Body of pancreas (tissue), 4 donors: ENCODE measurements at regions not wholly inside any gene's neighbourhood (a gene's known extent, or its start where the extent isn't known, plus 50 kb on each side); places are given as distances from the start of the nearest gene placed in this dataset.

Experiments used
- ATAC-seq: fragments of 150-250 bp; one replicate; pipeline ENCODE4 v1.9.1; 2016
- DNase-seq, 4 donors: peaks; one replicate each; pipeline ENCODE4 v3.0.0-alpha.2; 2019
- H3K27ac ChIP-seq, 4 donors: fragments of 200-600 bp; sonication (generic); 1 replicate in 3 of 4; 2 replicates in 1 of 4; pipeline versions ENCODE4 v1.5.1 to v1.6.1; 2016 to 2019; ENCODE audit warnings: mild to moderate bottlenecking in 1 of 4, mixed read lengths in 1 of 4, moderate library complexity in 1 of 4
- H3K27me3 ChIP-seq, 2 donors: fragments of 200-600 bp; sonication (generic); one replicate each; pipeline ENCODE4 v1.6.0; 2016; ENCODE audit warnings: mild to moderate bottlenecking in 1 of 2
- H3K36me3 ChIP-seq, 2 donors: fragments of 200-600 bp; sonication (generic); replicated peaks in 1 of 2; 2 replicates each; pipeline ENCODE4 v1.5.1; 2016; ENCODE audit warnings: low read depth in 2 of 2; ENCODE audit not compliant: insufficient read depth in 1 of 2
- H3K4me1 ChIP-seq: fragments of 200-600 bp; sonication (generic); one replicate; pipeline ENCODE4 v1.6.0; 2016
- H3K4me3 ChIP-seq, 2 donors: fragments of 200-600 bp; sonication (generic); 1 replicate in 1 of 2; 2 replicates in 1 of 2; pipeline ENCODE4 v1.5.1; 2016 to 2019
- H3K9me3 ChIP-seq, 3 donors: fragments of 200-600 bp; sonication (generic); 1 replicate in 2 of 3; 2 replicates in 1 of 3; pipeline ENCODE4 v1.5.1; 2016
- CTCF ChIP-seq, 7 experiments: fragments of 450-650 bp in 4 of 7; fragments of 200-600 bp in 3 of 7; sonication (generic) in 3 of 7; IDR thresholded peaks; one replicate each; pipeline ENCODE4 v1.5.1; 2016 to 2019; ENCODE audit warnings: antibody characterized with exemption in 7 of 7
- POLR2A ChIP-seq, 3 donors: fragments of 450-650 bp; IDR thresholded peaks; one replicate each; pipeline ENCODE4 v1.6.1; 2016; ENCODE audit warnings: antibody characterized with exemption in 3 of 3, mild to moderate bottlenecking in 2 of 3
- WGBS, 2 donors: methylation state at CpG; one replicate each; pipeline ENCODE4 v1.1.5; 2017; 5-methylcytosine and 5-hydroxymethylcytosine counted together
- intact Hi-C: fragments of 100-400 bp; cut with DNase I; formaldehyde crosslinking; loops from one replicate; pipeline ENCODE4 v1.15.1; 2023

- 12 to 34% methylated on average over 3 of the region's 3 CpGs for WGBS, 2 donors
- intact Hi-C loops: no loop called here
- no peak for DNase-seq
Measured at GRCh38 chr2:126208266-126208665, 447.7 kb upstream of the GYPC start.

GRCh38 chr2:126212735-126213134 is 443.2 kb upstream of the GYPC start:
- DNase-seq: no peak
- ATAC-seq: no peak
- TF ChIP-seq POLR2A (IDR thresholded peaks at IDR 0.05) (no peak), CTCF (IDR thresholded peaks at IDR 0.05) (no peak)
- WGBS, 2 donors: 65% methylated on average over 2 of the region's 2 CpGs
- Histone ChIP-seq H3K36me3 (no peaks in the 10 kb centered on the region), H3K27ac (no peak overlapping the region), H3K4me3 (no peak overlapping the region), H3K4me1 (no peaks in the 10 kb centered on the region), H3K9me3 (no peaks in the 10 kb centered on the region), H3K27me3 (no peaks in the 10 kb centered on the region)
- intact Hi-C loops: no loop called here

More at GRCh38 chr2:126208266-126208665, 447.7 kb upstream of the GYPC start:
- ATAC-seq: no peak
- no peaks in the 10 kb centered on the region for H3K9me3 ChIP-seq
- H3K27me3 ChIP-seq: no peaks in the 10 kb centered on the region
- no peaks in the 10 kb centered on the region for H3K4me1 ChIP-seq
- H3K27ac ChIP-seq: no peak overlapping the region
- no peaks in the 10 kb centered on the region for H3K36me3 ChIP-seq
- H3K4me3 ChIP-seq: no peak overlapping the region
- TF ChIP-seq POLR2A (IDR thresholded peaks at IDR 0.05): no peak
- no peak for TF ChIP-seq CTCF (IDR thresholded peaks at IDR 0.05)

- no peaks in the 10 kb centered on the region for H3K4me1 ChIP-seq
- no peak overlapping the region for H3K27ac ChIP-seq
- no peaks in the 10 kb centered on the region for H3K36me3 ChIP-seq
- 80 to 93% methylated on average over 4 of the region's 4 CpGs for WGBS, 2 donors
- H3K9me3 ChIP-seq: no peaks in the 10 kb centered on the region
- H3K27me3 ChIP-seq: no peaks in the 10 kb centered on the region
- TF ChIP-seq CTCF (IDR thresholded peaks at IDR 0.05) (no peak), POLR2A (IDR thresholded peaks at IDR 0.05) (no peak)
- DNase-seq (no peak), ATAC-seq (no peak)
- H3K4me3 ChIP-seq: no peak overlapping the region
- intact Hi-C loops: no loop called here
Measured at GRCh38 chr2:126219081-126219480, 436.9 kb upstream of the GYPC start.

GRCh38 chr2:126220331-126220730 is 435.6 kb upstream of the GYPC start:
- no peak overlapping the region for H3K27ac ChIP-seq
- DNase-seq (peak in 1 of 4 donors; percentile 5), ATAC-seq (peak; percentile 50)
- H3K36me3 ChIP-seq: no peaks in the 10 kb centered on the region
- no peaks in the 10 kb centered on the region for H3K27me3 ChIP-seq
- no peaks in the 10 kb centered on the region for H3K4me1 ChIP-seq
- no peak overlapping the region for H3K4me3 ChIP-seq
- 70 to 76% methylated on average over 6 of the region's 6 CpGs for WGBS, 2 donors
- intact Hi-C loops: no loop called here
- TF ChIP-seq CTCF (IDR thresholded peaks at IDR 0.05) (no peak), POLR2A (IDR thresholded peaks at IDR 0.05) (no peak)
- no peaks in the 10 kb centered on the region for H3K9me3 ChIP-seq

- TF ChIP-seq CTCF (IDR thresholded peaks at IDR 0.05) (no peak), POLR2A (IDR thresholded peaks at IDR 0.05) (no peak)
- Histone ChIP-seq H3K27me3 (no peaks in the 10 kb centered on the region), H3K36me3 (no peaks in the 10 kb centered on the region), H3K4me1 (no peaks in the 10 kb centered on the region), H3K27ac (no peak overlapping the region), H3K4me3 (no peak overlapping the region), H3K9me3 (no peaks in the 10 kb centered on the region)
- no peak for ATAC-seq
- 24 to 32% methylated on average over 1 of the region's 1 CpG for WGBS, 2 donors
- intact Hi-C loops: no loop called here
- DNase-seq: no peak
Measured at GRCh38 chr2:126221506-126221905, 434.5 kb upstream of the GYPC start.
